Activated T-cell treated with anti-CD3 and anti-CD28 coated beads, Interleukin-2, amount 50 U/mL, for 24 hours (primary cell): ENCODE measurements at regions not wholly inside any gene's neighbourhood (a gene's known extent, or its start where the extent isn't known, plus 50 kb on each side); places are given as distances from the start of the nearest gene placed in this dataset.
"Not testable (repeated sequence)": the region's sequence is repeated elsewhere in the genome, so short reads cannot be mapped to it uniquely, and the experiment has no call there.

Source experiments
- DNase-seq: peaks from one replicate; pipeline ENCODE4 v3.0.0-alpha.2; 2020
- H3K27ac Mint-ChIP-seq: 2 replicates; pipeline ENCODE4 v1.8.0; 2020; ENCODE audit warnings: mild to moderate bottlenecking, mixed read lengths
- H3K27me3 Mint-ChIP-seq: 2 replicates; pipeline ENCODE4 v1.8.0; 2020; ENCODE audit warnings: mixed read lengths
- H3K36me3 Mint-ChIP-seq: 2 replicates; pipeline ENCODE4 v1.8.0; 2020; ENCODE audit warnings: low read depth, mixed read lengths
- H3K4me1 Mint-ChIP-seq: 2 replicates; pipeline ENCODE4 v1.8.0; 2020; ENCODE audit warnings: low read depth, mixed read lengths
- H3K4me3 Mint-ChIP-seq: 2 replicates; pipeline ENCODE4 v1.8.0; 2020; ENCODE audit warnings: mild to moderate bottlenecking, moderate library complexity, mixed read lengths
- H3K9me3 Mint-ChIP-seq: 2 replicates; pipeline ENCODE4 v1.8.0; 2020; ENCODE audit warnings: mixed read lengths

DNA sequence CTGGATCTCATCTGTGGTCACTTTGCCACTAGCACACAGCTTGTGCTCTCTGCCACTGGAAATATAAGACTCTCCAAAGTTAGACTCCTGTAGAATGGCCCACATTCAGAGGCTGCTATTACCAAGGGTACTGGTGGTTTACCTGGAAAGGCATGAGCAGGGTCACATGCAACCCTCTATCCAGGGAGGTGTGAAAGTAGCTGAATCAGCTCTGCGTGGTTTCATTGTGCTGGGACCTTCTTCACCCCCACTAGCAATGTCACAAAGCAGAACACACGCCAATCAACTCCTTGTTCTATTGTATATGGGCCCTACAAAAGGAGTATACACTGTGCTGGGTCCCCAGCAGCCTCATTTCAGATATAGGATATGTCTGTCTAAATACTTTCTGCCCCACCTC is 353.6 kb upstream of the AUTS2 start:
- no peak for DNase-seq
- Mint-ChIP-seq H3K27me3 (no peaks in the 10 kb centered on the region), H3K4me1 (no peaks in the 10 kb centered on the region), H3K4me3 (no peak overlapping the region), H3K27ac (no peak overlapping the region), H3K9me3 (peaks cover 5% of the 10 kb centered on the region), H3K36me3 (no peaks in the 10 kb centered on the region)

DNA sequence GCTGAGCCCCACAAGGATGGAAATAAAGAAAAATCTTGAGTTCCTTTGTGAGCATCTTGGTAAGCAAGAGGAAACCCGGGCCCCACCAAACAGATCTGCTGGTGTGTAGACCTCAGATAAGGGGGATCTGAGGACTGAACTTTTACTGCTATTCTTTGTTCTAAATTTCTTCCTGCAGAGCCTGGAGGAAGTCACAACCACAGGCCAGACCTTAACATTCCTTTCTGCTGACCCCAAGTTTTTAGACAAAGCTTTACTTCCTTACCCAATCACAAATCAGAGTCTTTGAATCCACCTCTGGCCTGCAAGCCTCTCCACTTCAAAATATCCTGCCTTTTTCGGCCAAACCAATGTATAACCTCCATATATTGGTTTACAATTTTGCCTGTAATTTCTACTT is 352.6 kb upstream of the AUTS2 start:
- DNase-seq: no peak
- H3K27me3 Mint-ChIP-seq: no peaks in the 10 kb centered on the region
- no peaks in the 10 kb centered on the region for H3K4me1 Mint-ChIP-seq
- no peaks in the 10 kb centered on the region for H3K36me3 Mint-ChIP-seq
- H3K9me3 Mint-ChIP-seq: peaks cover 4% of the 10 kb centered on the region
- no peak overlapping the region for H3K27ac Mint-ChIP-seq
- H3K4me3 Mint-ChIP-seq: no peak overlapping the region

DNA sequence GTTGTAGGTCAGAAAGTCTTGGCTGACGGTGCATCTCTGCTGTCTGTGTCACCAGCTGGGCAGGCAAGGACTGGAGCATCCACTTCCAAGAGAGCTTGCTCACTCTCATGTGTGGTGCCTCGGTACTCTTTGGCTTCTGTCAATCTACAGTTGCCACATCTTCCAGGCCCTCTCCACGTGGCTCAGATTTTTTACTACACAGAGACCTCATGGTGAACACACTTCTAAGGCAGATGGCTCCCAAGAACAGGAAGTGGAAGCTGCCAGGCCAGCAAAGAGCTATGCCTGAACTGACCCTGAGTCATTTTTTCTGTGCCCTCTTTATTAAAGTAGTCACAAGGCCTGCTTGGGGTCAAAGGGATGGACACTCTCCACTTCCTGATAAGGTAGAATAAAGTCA is 351.5 kb upstream of the AUTS2 start:
- no peak for DNase-seq
- Mint-ChIP-seq H3K4me1 (no peaks in the 10 kb centered on the region), H3K27ac (no peak overlapping the region), H3K36me3 (no peaks in the 10 kb centered on the region), H3K4me3 (no peak overlapping the region), H3K9me3 (peaks cover 2% of the 10 kb centered on the region), H3K27me3 (no peaks in the 10 kb centered on the region)

GRCh38 chr7:69248382-69248828 is 349.9 kb upstream of the AUTS2 start:
- not testable (repeated sequence) for H3K27me3 Mint-ChIP-seq

GRCh38 chr7:69250958-69251357 is 347.3 kb upstream of the AUTS2 start:
- Mint-ChIP-seq H3K36me3 (no peaks in the 10 kb centered on the region), H3K9me3 (peaks cover 11% of the 10 kb centered on the region)

More at GRCh38 chr7:69248382-69248828, 349.9 kb upstream of the AUTS2 start:
- H3K9me3 Mint-ChIP-seq, H3K4me1 Mint-ChIP-seq, H3K4me3 Mint-ChIP-seq, H3K36me3 Mint-ChIP-seq, DNase-seq, H3K27ac Mint-ChIP-seq: not testable (repeated sequence)

DNA sequence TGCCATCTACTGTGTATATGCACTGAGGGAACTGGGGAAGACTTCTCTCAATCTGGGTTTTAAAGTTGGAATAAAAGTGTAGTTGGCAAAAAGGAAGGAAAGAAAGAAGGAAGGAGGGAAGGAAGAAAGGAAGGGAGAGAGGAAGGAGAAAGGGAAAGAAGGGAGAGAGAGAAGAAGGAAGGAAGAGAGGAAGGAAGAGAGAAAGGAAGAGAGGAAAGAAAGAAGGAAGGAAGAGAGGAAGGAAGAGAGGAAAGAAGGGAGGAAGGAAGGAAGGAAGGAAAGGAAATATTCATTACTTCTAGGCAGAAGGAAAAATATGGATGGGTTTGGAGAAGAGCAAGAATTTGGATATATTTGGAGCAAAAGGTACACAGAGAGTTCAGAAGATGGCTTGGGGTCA is 343.6 kb upstream of the AUTS2 start:
- Mint-ChIP-seq H3K4me1 (no peaks in the 10 kb centered on the region), H3K9me3 (peaks cover 14% of the 10 kb centered on the region), H3K4me3 (no peak overlapping the region), H3K27me3 (no peaks in the 10 kb centered on the region), H3K27ac (no peak overlapping the region), H3K36me3 (no peaks in the 10 kb centered on the region)
- no peak for DNase-seq

More at GRCh38 chr7:69250958-69251357, 347.3 kb upstream of the AUTS2 start:
- Mint-ChIP-seq H3K27ac (no peak overlapping the region), H3K27me3 (no peaks in the 10 kb centered on the region), H3K4me3 (no peak overlapping the region), H3K4me1 (no peaks in the 10 kb centered on the region)
- no peak for DNase-seq

DNA sequence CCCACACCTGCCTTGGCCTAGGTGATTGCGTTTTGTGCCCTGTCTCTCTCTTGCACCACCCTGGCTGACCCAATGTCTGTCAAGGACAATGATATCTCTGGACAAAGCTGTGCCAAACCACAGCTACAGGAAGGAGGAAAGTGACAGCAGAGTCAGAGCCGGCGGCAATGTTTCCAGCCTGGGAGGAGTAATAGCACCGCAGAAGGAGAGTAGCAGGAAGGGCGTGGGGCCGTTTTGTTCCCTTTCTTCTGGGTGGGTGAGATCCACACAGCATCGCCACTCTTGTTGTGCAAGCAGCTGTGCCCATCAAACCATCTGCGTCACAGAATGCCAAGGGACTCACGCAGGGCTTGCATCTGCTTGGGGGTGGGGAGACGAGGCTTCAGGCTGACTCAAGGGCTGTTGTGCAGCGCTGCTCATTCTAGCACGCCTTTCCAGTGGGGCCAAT is 341.6 kb upstream of the AUTS2 start:
- Mint-ChIP-seq H3K4me1 (no peaks in the 10 kb centered on the region), H3K9me3 (peaks cover 12% of the 10 kb centered on the region), H3K36me3 (no peaks in the 10 kb centered on the region), H3K27ac (no peak overlapping the region), H3K4me3 (no peak overlapping the region), H3K27me3 (no peaks in the 10 kb centered on the region)
- DNase-seq: no peak

GRCh38 chr7:69257592-69257991 is 340.7 kb upstream of the AUTS2 start:
- no peak overlapping the region for H3K27ac Mint-ChIP-seq
- peaks cover 12% of the 10 kb centered on the region for H3K9me3 Mint-ChIP-seq
- H3K4me3 Mint-ChIP-seq: no peak overlapping the region
- H3K27me3 Mint-ChIP-seq: no peaks in the 10 kb centered on the region
- no peaks in the 10 kb centered on the region for H3K36me3 Mint-ChIP-seq
- DNase-seq: no peak
- H3K4me1 Mint-ChIP-seq: no peaks in the 10 kb centered on the region

DNA sequence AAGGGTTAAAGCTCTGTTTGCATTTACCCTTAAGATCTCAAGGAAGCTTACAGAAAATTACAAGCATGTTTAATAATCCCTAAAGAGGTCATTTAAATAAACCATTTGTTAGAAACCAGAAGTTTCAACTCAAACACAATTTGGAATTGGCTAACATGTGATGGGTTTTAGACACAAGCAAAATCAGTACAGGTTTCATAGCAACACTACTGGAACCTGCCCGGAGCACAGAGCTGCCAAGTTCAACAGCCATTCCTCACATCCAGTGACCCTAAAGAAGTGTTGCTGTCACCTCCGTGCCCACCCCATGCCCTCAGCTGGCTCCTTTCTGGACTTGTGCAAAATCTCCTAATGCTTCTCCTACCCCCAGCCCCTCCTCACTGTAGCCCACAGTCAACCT is 338.8 kb upstream of the AUTS2 start:
- Mint-ChIP-seq H3K27ac (no peak overlapping the region), H3K9me3 (peaks cover 4% of the 10 kb centered on the region), H3K27me3 (no peaks in the 10 kb centered on the region)

GRCh38 chr7:69260023-69260422 is 338.3 kb upstream of the AUTS2 start:
- peaks cover 3% of the 10 kb centered on the region for H3K9me3 Mint-ChIP-seq
- DNase-seq: no peak
- no peaks in the 10 kb centered on the region for H3K4me1 Mint-ChIP-seq
- no peak overlapping the region for H3K27ac Mint-ChIP-seq
- no peaks in the 10 kb centered on the region for H3K36me3 Mint-ChIP-seq
- H3K27me3 Mint-ChIP-seq: no peaks in the 10 kb centered on the region
- H3K4me3 Mint-ChIP-seq: no peak overlapping the region

More for the DNA sequence above, 338.8 kb upstream of the AUTS2 start:
- no peak overlapping the region for H3K4me3 Mint-ChIP-seq
- no peaks in the 10 kb centered on the region for H3K36me3 Mint-ChIP-seq
- no peaks in the 10 kb centered on the region for H3K4me1 Mint-ChIP-seq
- DNase-seq: no peak

GRCh38 chr7:69263550-69263949 is 334.7 kb upstream of the AUTS2 start:
- H3K4me3 Mint-ChIP-seq: no peak overlapping the region
- no peaks in the 10 kb centered on the region for H3K36me3 Mint-ChIP-seq
- H3K27ac Mint-ChIP-seq: no peak overlapping the region
- no peaks in the 10 kb centered on the region for H3K27me3 Mint-ChIP-seq
- no peaks in the 10 kb centered on the region for H3K9me3 Mint-ChIP-seq
- H3K4me1 Mint-ChIP-seq: no peaks in the 10 kb centered on the region
- no peak for DNase-seq

DNA sequence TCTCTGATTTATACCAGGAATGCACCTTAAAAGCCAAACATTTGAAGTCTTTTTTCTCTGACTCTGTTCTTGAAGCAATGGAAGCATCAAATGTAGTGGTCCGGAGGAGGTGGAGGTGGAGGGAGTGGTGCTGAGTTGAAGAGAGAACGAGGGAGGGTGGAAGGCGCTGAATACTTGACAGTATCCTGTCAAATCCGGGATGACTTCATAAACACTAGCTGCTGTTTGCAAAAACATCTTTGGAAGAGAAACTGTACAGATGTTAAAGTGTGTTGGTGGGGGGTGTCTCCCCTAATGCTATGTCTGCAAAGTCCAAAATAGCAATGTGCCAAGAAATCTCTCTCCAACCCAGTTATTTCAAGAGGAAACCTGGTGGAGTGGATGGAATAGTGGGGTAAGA is 328.5 kb upstream of the AUTS2 start:
- Mint-ChIP-seq H3K36me3 (no peaks in the 10 kb centered on the region), H3K27ac (no peak overlapping the region), H3K27me3 (no peaks in the 10 kb centered on the region), H3K4me1 (no peaks in the 10 kb centered on the region), H3K4me3 (no peak overlapping the region), H3K9me3 (peaks cover 6% of the 10 kb centered on the region)
- DNase-seq: no peak

DNA sequence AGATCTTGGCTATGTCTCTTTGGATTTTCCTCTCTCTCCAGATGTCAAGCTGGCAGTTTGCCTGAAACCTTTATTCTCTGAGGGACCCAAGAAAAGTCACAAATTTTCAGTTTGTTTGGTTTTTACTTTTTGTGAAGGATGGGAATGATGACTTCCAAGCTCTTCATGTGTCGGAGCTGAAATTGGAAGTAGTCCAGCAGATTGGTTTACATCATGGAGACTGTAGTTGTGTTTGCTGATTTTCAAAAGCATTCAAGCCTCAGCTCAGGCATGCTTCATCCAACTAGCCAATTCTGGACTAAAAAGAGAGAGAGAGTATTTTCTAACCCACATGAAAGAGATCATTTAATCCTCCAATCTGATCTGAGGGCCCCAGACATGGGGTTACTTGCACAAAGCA is 326.2 kb upstream of the AUTS2 start:
- no peak overlapping the region for H3K27ac Mint-ChIP-seq
- no peaks in the 10 kb centered on the region for H3K27me3 Mint-ChIP-seq
- H3K4me1 Mint-ChIP-seq: no peaks in the 10 kb centered on the region
- H3K9me3 Mint-ChIP-seq: peaks cover 6% of the 10 kb centered on the region
- H3K4me3 Mint-ChIP-seq: no peak overlapping the region
- no peaks in the 10 kb centered on the region for H3K36me3 Mint-ChIP-seq
- DNase-seq: no peak

GRCh38 chr7:69276011-69276729 is 322.1 kb upstream of the AUTS2 start:
- H3K4me1 Mint-ChIP-seq: no peaks in the 10 kb centered on the region
- H3K27ac Mint-ChIP-seq: no peak overlapping the region
- H3K9me3 Mint-ChIP-seq: peaks cover 6% of the 10 kb centered on the region
- H3K27me3 Mint-ChIP-seq: no peaks in the 10 kb centered on the region
- no peak for DNase-seq
- no peak overlapping the region for H3K4me3 Mint-ChIP-seq
- no peaks in the 10 kb centered on the region for H3K36me3 Mint-ChIP-seq

GRCh38 chr7:69277366-69277765 is 320.9 kb upstream of the AUTS2 start:
- peaks cover 6% of the 10 kb centered on the region for H3K9me3 Mint-ChIP-seq
- H3K27ac Mint-ChIP-seq: no peak overlapping the region
- no peak overlapping the region for H3K4me3 Mint-ChIP-seq
- no peaks in the 10 kb centered on the region for H3K27me3 Mint-ChIP-seq
- H3K4me1 Mint-ChIP-seq: no peaks in the 10 kb centered on the region
- no peaks in the 10 kb centered on the region for H3K36me3 Mint-ChIP-seq
- no peak for DNase-seq

- no peaks in the 10 kb centered on the region for H3K4me1 Mint-ChIP-seq
- peaks cover 8% of the 10 kb centered on the region for H3K9me3 Mint-ChIP-seq
- DNase-seq: no peak
- H3K36me3 Mint-ChIP-seq: no peaks in the 10 kb centered on the region
- no peaks in the 10 kb centered on the region for H3K27me3 Mint-ChIP-seq
- H3K27ac Mint-ChIP-seq: no peak overlapping the region
- H3K4me3 Mint-ChIP-seq: no peak overlapping the region
Observed at GRCh38 chr7:69282946-69283345, 315.3 kb upstream of the AUTS2 start.
